K562 (cell line): ENCODE measurements at regions not wholly inside any gene's neighbourhood (a gene's known extent, or its start where the extent isn't known, plus 50 kb on each side); places are given as distances from the start of the nearest gene placed in this dataset.

Experiments
- CBX3 ChIP-seq, 2 experiments: IDR thresholded peaks; 1 replicate in 1 of 2; 2 replicates in 1 of 2; pipeline ENCODE4 v1.6.1; 2012; ENCODE audit warnings: inconsistent platforms in 2 of 2, low read length in 2 of 2, borderline replicate concordance in 1 of 2, control low read depth in 1 of 2
- ELK1 ChIP-seq: sonication (generic); formaldehyde crosslinking; IDR thresholded peaks from 2 replicates; pipeline ENCODE4 v1.8.1; 2022; ENCODE audit warnings: missing genetic modification reagents
- FOXK2 ChIP-seq, 2 experiments: fragments of 450-650 bp; IDR thresholded peaks in 1 of 2; conservative IDR thresholded peaks in 1 of 2; 2 replicates each; pipeline ENCODE4 v1.6.1; 2016; ENCODE audit warnings: low read depth in 2 of 2, mild to moderate bottlenecking in 1 of 2
- FUS ChIP-seq: fragments of 200-400 bp; formaldehyde crosslinking; optimal IDR thresholded peaks from 2 replicates; pipeline ENCODE3; 2017; ENCODE audit warnings: low read depth, low read length
- GMEB1 ChIP-seq: fragments of 250-450 bp; sonication (Bioruptor Pico); IDR thresholded peaks from 2 replicates; pipeline ENCODE4 v1.4.0; 2020; ENCODE audit warnings: mild to moderate bottlenecking
- KDM4B ChIP-seq, 2 experiments: fragments of 450-650 bp in 1 of 2; sonication (generic) in 1 of 2; IDR thresholded peaks; 2 replicates each; pipeline ENCODE4 v1.6.1; 2016 to 2017; ENCODE audit warnings: borderline replicate concordance in 2 of 2, antibody characterized with exemption in 1 of 2, low read depth in 1 of 2, mild to moderate bottlenecking in 1 of 2
- MAFF ChIP-seq: IDR thresholded peaks from 2 replicates; pipeline ENCODE4 v1.6.1; 2012; ENCODE audit warnings: low read length, improper control_type of control experiment
- MAFG ChIP-seq: fragments of 450-650 bp; conservative IDR thresholded peaks from 2 replicates; pipeline ENCODE4 v1.6.1; 2016; ENCODE audit warnings: missing genetic modification characterization, missing compliant biosample characterization
- MAFK ChIP-seq: IDR thresholded peaks from 2 replicates; pipeline ENCODE4 v1.6.1; 2011; ENCODE audit warnings: low read length, improper control_type of control experiment
- MCM3 ChIP-seq: fragments of 450-650 bp; IDR thresholded peaks from 2 replicates; pipeline ENCODE4 v1.6.1; 2016
- MITF ChIP-seq: IDR thresholded peaks from 2 replicates; pipeline ENCODE4 v1.6.1; 2014; ENCODE audit warnings: antibody characterized with exemption
- NR2C1 ChIP-seq, 2 experiments: fragments of 450-650 bp; IDR thresholded peaks; 2 replicates each; pipeline ENCODE4 v1.6.1; 2017; ENCODE audit warnings: mild to moderate bottlenecking in 2 of 2, antibody characterized with exemption in 1 of 2, inconsistent platforms in 1 of 2, missing compliant biosample characterization in 1 of 2, missing genetic modification characterization in 1 of 2
- RBFOX2 ChIP-seq: fragments of 200-400 bp; formaldehyde crosslinking; IDR thresholded peaks from 2 replicates; pipeline ENCODE4 v1.6.1; 2017; ENCODE audit warnings: low read depth, mild to moderate bottlenecking, low read length, moderate library complexity
- SREBF2 ChIP-seq: sonication (generic); formaldehyde crosslinking; IDR thresholded peaks from 2 replicates; pipeline ENCODE4 v1.4.0; 2020; ENCODE audit warnings: mild to moderate bottlenecking, missing genetic modification reagents
- ZBTB33 ChIP-seq: sonication (generic); formaldehyde crosslinking; IDR thresholded peaks from 2 replicates; pipeline ENCODE4 v1.8.1; 2023; ENCODE audit warnings: mild to moderate bottlenecking, missing genetic modification reagents
- ZFP36 ChIP-seq: fragments of 150-350 bp; IDR thresholded peaks from 2 replicates; pipeline ENCODE4 v1.6.1; 2018; ENCODE audit warnings: low read length, low read depth; ENCODE audit not compliant: partially characterized antibody
- ZNF134 ChIP-seq: fragments of 250-450 bp; sonication (Bioruptor Pico); conservative IDR thresholded peaks from 2 replicates; pipeline ENCODE4 v1.4.0; 2020
- ZNF785 ChIP-seq: fragments of 250-450 bp; sonication (Bioruptor Pico); IDR thresholded peaks from 2 replicates; pipeline ENCODE4 v1.4.0; 2020; ENCODE audit warnings: mild to moderate bottlenecking

- TF ChIP-seq ZBTB33 (CRISPR knock-in tag) (no peak), GMEB1 (no peak), RBFOX2 (no peak), ZNF785 (CRISPR knock-in tag) (no peak), MAFF (peak; percentile 33; the same call in 1 of the 2 replicates), MCM3 (no peak), CBX3 (IDR thresholded peaks at IDR 0.05; ENCODE audit: borderline replicate concordance in 1 of 2, low read length in 2 of 2) (no peak), ZNF134 (no peak), FUS (no peak), ELK1 (no peak), KDM4B (IDR thresholded peaks at IDR 0.05; ENCODE audit: borderline replicate concordance in 2 of 2, low read depth in 1 of 2) (no peak), MITF (no peak), MAFK (peak; percentile 45; the same call in 1 of the 2 replicates), FOXK2 (conservative IDR thresholded peaks at IDR 0.05 in 1 of 2, IDR thresholded peaks at IDR 0.05 in 1 of 2; ENCODE audit: low read depth in 2 of 2) (no peak), NR2C1 (IDR thresholded peaks at IDR 0.05) (no peak), NR2C1 (tag; IDR thresholded peaks at IDR 0.05) (no peak), SREBF2 (no peak), MAFG (peak; percentile 62), ZFP36 (no peak)
Measured at GRCh38 chr21:35885942-35886541, 174.3 kb downstream of the SETD4 start (continued).
